Subcutaneous abdominal adipose tissue (tissue), 5 donors: ENCODE measurements at regions not wholly inside any gene's neighbourhood (a gene's known extent, or its start where the extent isn't known, plus 50 kb on each side); places are given as distances from the start of the nearest gene placed in this dataset.
"Not testable (repeated sequence)": the region's sequence is repeated elsewhere in the genome, so short reads cannot be mapped to it uniquely, and the experiment has no call there.

Source experiments
- H3K27ac ChIP-seq: one replicate; pipeline ENCODE4 v1.7.0; 2013; ENCODE audit warnings: low read depth, mild to moderate bottlenecking, inconsistent platforms, low read length, moderate library complexity
- H3K27me3 ChIP-seq, 5 donors: one replicate each; pipeline ENCODE4 v1.7.0; 2013; ENCODE audit warnings: low read length in 5 of 5, inconsistent platforms in 1 of 5; ENCODE audit not compliant: control insufficient read depth in 5 of 5, insufficient read depth in 4 of 5
- H3K36me3 ChIP-seq, 5 donors: one replicate each; pipeline ENCODE4 v1.7.0; 2013; ENCODE audit warnings: low read length in 5 of 5; ENCODE audit not compliant: control insufficient read depth in 5 of 5, insufficient read depth in 5 of 5
- H3K4me1 ChIP-seq, 5 donors: one replicate each; pipeline ENCODE4 v1.7.0; 2013; ENCODE audit warnings: low read length in 5 of 5, mild to moderate bottlenecking in 3 of 5, moderate library complexity in 1 of 5; ENCODE audit not compliant: control insufficient read depth in 5 of 5, insufficient read depth in 5 of 5
- H3K4me3 ChIP-seq, 5 donors: one replicate each; pipeline ENCODE4 v1.7.0; 2013; ENCODE audit warnings: low read length in 5 of 5, low read depth in 1 of 5
- H3K9ac ChIP-seq, 5 donors: one replicate each; pipeline ENCODE4 v1.7.0; 2013; ENCODE audit warnings: low read length in 5 of 5, mild to moderate bottlenecking in 4 of 5, moderate library complexity in 3 of 5
- H3K9me3 ChIP-seq, 5 donors: one replicate each; pipeline ENCODE4 v1.7.0; 2013; ENCODE audit warnings: low read length in 5 of 5; ENCODE audit not compliant: control insufficient read depth in 5 of 5
- donor health status: healthy.
- donor health status: healthy.
- donor health status: healthy.
- donor health status: healthy.
- donor health status: healthy.

DNA sequence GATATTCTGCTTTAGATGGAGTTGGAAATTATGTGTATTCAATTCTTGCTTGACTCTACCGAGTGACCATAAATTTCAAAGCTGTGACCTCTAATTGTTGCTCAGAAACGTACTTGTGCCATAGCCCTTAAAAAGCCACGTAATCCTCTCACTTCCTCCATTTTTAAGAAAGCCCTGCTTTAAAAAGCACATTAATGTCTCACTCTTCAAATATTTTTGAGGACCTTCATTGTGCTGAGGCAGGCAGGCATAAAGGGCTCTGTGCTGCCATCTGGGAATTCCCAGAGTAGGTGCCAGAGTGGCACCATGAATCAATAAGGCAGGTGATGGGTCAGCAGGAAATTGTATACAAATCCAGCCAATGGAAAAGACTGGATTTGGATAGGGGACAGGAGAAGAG is 97.7 kb upstream of the FAM204A start:
- Histone ChIP-seq H3K4me3 (no peak overlapping the region), H3K4me1 (no peaks in the 10 kb centered on the region), H3K27me3 (peaks cover 0 to 4% (median 0%) of the 10 kb centered on the region in 5 donors), H3K9ac (no peak overlapping the region), H3K9me3 (peaks cover 0 to 3% (median 0%) of the 10 kb centered on the region in 5 donors), H3K27ac (no peak overlapping the region), H3K36me3 (no peaks in the 10 kb centered on the region)

GRCh38 chr10:118436742-118437141 is 94.6 kb upstream of the FAM204A start:
- Histone ChIP-seq H3K27ac (no peak overlapping the region), H3K4me3 (no peak overlapping the region), H3K9me3 (peaks cover 0 to 8% (median 2%) of the 10 kb centered on the region in 5 donors), H3K9ac (no peak overlapping the region), H3K4me1 (no peaks in the 10 kb centered on the region), H3K27me3 (peaks cover 0 to 4% (median 0%) of the 10 kb centered on the region in 5 donors), H3K36me3 (no peaks in the 10 kb centered on the region)

DNA sequence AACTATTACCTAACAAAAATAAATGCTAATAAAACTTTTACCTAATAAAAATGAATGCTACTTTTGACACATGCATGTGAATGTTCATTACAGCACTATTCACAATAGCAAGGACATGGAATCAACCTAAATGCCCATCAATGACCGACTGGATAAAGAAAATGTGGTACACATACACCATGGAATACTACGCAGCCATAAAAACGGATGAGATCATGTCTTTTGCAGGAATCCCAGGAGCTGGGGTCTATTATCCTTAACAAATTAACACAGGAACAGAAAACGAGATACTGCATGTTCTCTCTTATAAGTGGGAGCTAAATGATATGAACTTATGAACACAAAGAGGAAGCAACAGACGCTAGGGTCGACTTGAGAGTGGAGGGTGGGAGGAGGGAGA is 88.1 kb upstream of the FAM204A start:
- H3K4me3 ChIP-seq: no peak overlapping the region
- no peak overlapping the region for H3K9ac ChIP-seq
- H3K9me3 ChIP-seq: peaks cover 0 to 10% (median 2%) of the 10 kb centered on the region in 5 donors
- no peaks in the 10 kb centered on the region for H3K27me3 ChIP-seq
- H3K36me3 ChIP-seq: no peaks in the 10 kb centered on the region
- no peak overlapping the region for H3K27ac ChIP-seq
- no peaks in the 10 kb centered on the region for H3K4me1 ChIP-seq

- H3K27me3 ChIP-seq: no peaks in the 10 kb centered on the region
- H3K4me3 ChIP-seq: no peak overlapping the region
- no peak overlapping the region for H3K27ac ChIP-seq
These were observed 81.8 kb upstream of the FAM204A start for GRCh38 chr10:118423800-118424442.

GRCh38 chr10:118422241-118422640 is 80.1 kb upstream of the FAM204A start:
- Histone ChIP-seq H3K9me3 (peaks cover 0 to 3% (median 0%) of the 10 kb centered on the region in 5 donors), H3K36me3 (no peaks in the 10 kb centered on the region), H3K27ac (no peak overlapping the region), H3K9ac (no peak overlapping the region), H3K4me3 (no peak overlapping the region), H3K4me1 (no peaks in the 10 kb centered on the region), H3K27me3 (peaks cover 0 to 3% (median 0%) of the 10 kb centered on the region in 5 donors)

More at GRCh38 chr10:118423800-118424442, 81.8 kb upstream of the FAM204A start:
- Histone ChIP-seq H3K9me3 (peaks cover 0 to 3% (median 0%) of the 10 kb centered on the region in 5 donors), H3K36me3 (no peaks in the 10 kb centered on the region), H3K9ac (no peak overlapping the region), H3K4me1 (no peaks in the 10 kb centered on the region)

- H3K9ac ChIP-seq, H3K4me3 ChIP-seq, H3K4me1 ChIP-seq, H3K36me3 ChIP-seq, H3K9me3 ChIP-seq, H3K27ac ChIP-seq, H3K27me3 ChIP-seq: not testable (repeated sequence)
These were observed 77.9 kb upstream of the FAM204A start for GRCh38 chr10:118420049-118420448.

- Histone ChIP-seq H3K4me3 (no peak overlapping the region), H3K9ac (no peak overlapping the region), H3K4me1 (no peaks in the 10 kb centered on the region), H3K36me3 (no peaks in the 10 kb centered on the region), H3K27me3 (peaks cover 0 to 6% (median 2%) of the 10 kb centered on the region in 5 donors), H3K27ac (no peak overlapping the region), H3K9me3 (no peaks in the 10 kb centered on the region)
These were observed 70.8 kb upstream of the FAM204A start for GRCh38 chr10:118412932-118413331.

DNA sequence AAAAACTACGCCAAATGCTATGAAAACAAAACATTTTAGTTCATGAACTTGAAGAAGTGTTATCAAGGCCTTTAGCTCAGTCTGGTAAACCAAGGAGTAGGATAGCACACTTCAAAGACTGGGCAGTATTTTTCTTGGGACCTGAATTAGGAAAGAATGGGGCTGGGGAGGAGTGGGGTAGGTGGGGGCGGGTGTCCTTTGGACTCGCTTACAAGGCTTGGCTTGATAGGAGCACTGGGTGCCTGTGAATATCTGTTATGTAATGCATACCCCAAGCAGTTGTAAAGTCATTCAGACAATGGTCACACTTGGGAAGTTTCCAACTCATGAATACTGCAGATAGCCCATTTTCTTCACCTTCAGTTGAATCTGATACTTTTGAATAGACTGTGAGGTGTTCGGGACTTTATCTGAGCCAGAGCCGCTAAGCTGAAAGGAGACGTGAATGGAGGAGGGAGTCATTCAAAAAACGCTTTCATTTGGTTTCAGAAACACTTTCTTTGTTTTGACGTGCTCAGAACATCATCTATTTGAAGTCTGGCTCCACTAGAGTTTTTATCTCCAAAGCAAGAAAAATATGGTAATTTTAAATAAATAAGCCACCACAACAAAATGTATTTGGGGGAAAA is 70.1 kb upstream of the FAM204A start:
- no peaks in the 10 kb centered on the region for H3K36me3 ChIP-seq
- no peaks in the 10 kb centered on the region for H3K4me1 ChIP-seq
- no peak overlapping the region for H3K4me3 ChIP-seq
- no peaks in the 10 kb centered on the region for H3K9me3 ChIP-seq
- H3K9ac ChIP-seq: no peak overlapping the region
- no peak overlapping the region for H3K27ac ChIP-seq
- peaks cover 0 to 6% (median 0%) of the 10 kb centered on the region in 5 donors for H3K27me3 ChIP-seq

DNA sequence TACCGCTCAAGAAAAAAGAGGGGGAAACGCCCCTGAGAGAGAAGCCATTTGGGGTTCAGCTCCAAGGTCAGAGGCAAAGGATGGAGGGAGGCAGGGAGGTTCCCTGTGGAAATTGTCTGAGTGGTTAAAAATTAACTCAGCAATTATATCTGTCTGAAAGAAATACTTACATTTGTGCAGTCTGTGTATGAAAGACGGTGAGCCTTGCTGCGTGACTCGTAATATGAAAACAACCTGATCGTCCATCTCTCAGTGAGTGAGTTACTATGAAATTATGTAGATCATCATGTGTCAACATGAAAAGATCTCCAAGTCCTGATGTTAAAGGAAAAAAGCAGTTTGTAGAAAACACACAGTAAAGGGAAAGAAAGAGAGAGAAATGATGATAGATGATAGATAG is 67.2 kb upstream of the FAM204A start:
- H3K27ac ChIP-seq: no peak overlapping the region
- H3K9me3 ChIP-seq: no peaks in the 10 kb centered on the region
- H3K4me3 ChIP-seq: no peak overlapping the region
- no peak overlapping the region for H3K9ac ChIP-seq
- no peaks in the 10 kb centered on the region for H3K36me3 ChIP-seq
- H3K27me3 ChIP-seq: peaks cover 0 to 4% (median 0%) of the 10 kb centered on the region in 5 donors
- H3K4me1 ChIP-seq: no peaks in the 10 kb centered on the region

- H3K4me3 ChIP-seq: no peak overlapping the region
- H3K36me3 ChIP-seq: no peaks in the 10 kb centered on the region
- H3K9me3 ChIP-seq: no peaks in the 10 kb centered on the region
- no peaks in the 10 kb centered on the region for H3K4me1 ChIP-seq
- H3K27ac ChIP-seq: no peak overlapping the region
- peaks cover 0 to 7% (median 0%) of the 10 kb centered on the region in 5 donors for H3K27me3 ChIP-seq
- no peak overlapping the region for H3K9ac ChIP-seq
These were observed 66.1 kb upstream of the FAM204A start for GRCh38 chr10:118408181-118408580.
